Peyer's patch (tissue), 4 donors: ENCODE measurements at regions not wholly inside any gene's neighbourhood (a gene's known extent, or its start where the extent isn't known, plus 50 kb on each side); places are given as distances from the start of the nearest gene placed in this dataset.

ENCODE experiments used
- DNase-seq, 3 donors: peaks; one replicate each; pipeline ENCODE4 v3.0.0-alpha.2; 2017 to 2019
- H3K27ac ChIP-seq, 4 donors: fragments of 200-600 bp; sonication (generic); one replicate each; pipeline ENCODE4 v1.5.1; 2016 to 2019
- H3K27me3 ChIP-seq, 2 donors: fragments of 200-600 bp; sonication (generic); one replicate each; pipeline ENCODE4 v1.5.1; 2019
- H3K36me3 ChIP-seq, 3 donors: fragments of 200-600 bp; sonication (generic); one replicate each; pipeline ENCODE4 v1.5.1; 2016 to 2019
- H3K4me1 ChIP-seq, 4 donors: fragments of 200-600 bp; sonication (generic); one replicate each; pipeline ENCODE4 v1.5.1; 2016 to 2019
- H3K4me3 ChIP-seq, 4 donors: fragments of 200-600 bp; sonication (generic); 1 replicate in 3 of 4; 2 replicates in 1 of 4; pipeline ENCODE4 v1.5.1; 2016 to 2019; ENCODE audit warnings: mild to moderate bottlenecking in 1 of 4
- H3K9me3 ChIP-seq, 4 donors: fragments of 200-600 bp; sonication (generic); one replicate each; pipeline ENCODE4 v1.5.1; 2016 to 2019; ENCODE audit warnings: mild to moderate bottlenecking in 1 of 4
- POLR2A ChIP-seq, 2 donors: fragments of 450-650 bp; IDR thresholded peaks; one replicate each; pipeline ENCODE4 v1.5.1; 2017; ENCODE audit warnings: antibody characterized with exemption in 2 of 2, mild to moderate bottlenecking in 2 of 2, moderate library complexity in 2 of 2
- TF ChIP-seq, protein P1 (sequence below), 6 experiments: fragments of 450-650 bp in 4 of 6; fragments of 200-600 bp in 2 of 6; sonication (generic) in 1 of 6; IDR thresholded peaks; one replicate each; pipeline ENCODE4 v1.5.1; 2017 to 2019; ENCODE audit warnings: antibody characterized with exemption in 6 of 6, mild to moderate bottlenecking in 3 of 6, moderate library complexity in 1 of 6

GRCh38 chr9:97766610-97767009 lies 69.5 kb upstream of the XPA start:
- Histone ChIP-seq H3K27me3 (no peaks in the 10 kb centered on the region), H3K36me3 (no peaks in the 10 kb centered on the region), H3K4me1 (no peaks in the 10 kb centered on the region), H3K4me3 (no peak overlapping the region), H3K27ac (no peak overlapping the region), H3K9me3 (no peaks in the 10 kb centered on the region)
- TF ChIP-seq POLR2A (IDR thresholded peaks at IDR 0.05), result no peak
- TF ChIP-seq, protein P1, sequence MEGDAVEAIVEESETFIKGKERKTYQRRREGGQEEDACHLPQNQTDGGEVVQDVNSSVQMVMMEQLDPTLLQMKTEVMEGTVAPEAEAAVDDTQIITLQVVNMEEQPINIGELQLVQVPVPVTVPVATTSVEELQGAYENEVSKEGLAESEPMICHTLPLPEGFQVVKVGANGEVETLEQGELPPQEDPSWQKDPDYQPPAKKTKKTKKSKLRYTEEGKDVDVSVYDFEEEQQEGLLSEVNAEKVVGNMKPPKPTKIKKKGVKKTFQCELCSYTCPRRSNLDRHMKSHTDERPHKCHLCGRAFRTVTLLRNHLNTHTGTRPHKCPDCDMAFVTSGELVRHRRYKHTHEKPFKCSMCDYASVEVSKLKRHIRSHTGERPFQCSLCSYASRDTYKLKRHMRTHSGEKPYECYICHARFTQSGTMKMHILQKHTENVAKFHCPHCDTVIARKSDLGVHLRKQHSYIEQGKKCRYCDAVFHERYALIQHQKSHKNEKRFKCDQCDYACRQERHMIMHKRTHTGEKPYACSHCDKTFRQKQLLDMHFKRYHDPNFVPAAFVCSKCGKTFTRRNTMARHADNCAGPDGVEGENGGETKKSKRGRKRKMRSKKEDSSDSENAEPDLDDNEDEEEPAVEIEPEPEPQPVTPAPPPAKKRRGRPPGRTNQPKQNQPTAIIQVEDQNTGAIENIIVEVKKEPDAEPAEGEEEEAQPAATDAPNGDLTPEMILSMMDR (IDR thresholded peaks at IDR 0.05), result no peak
- DNase-seq, result no peak

DNA sequence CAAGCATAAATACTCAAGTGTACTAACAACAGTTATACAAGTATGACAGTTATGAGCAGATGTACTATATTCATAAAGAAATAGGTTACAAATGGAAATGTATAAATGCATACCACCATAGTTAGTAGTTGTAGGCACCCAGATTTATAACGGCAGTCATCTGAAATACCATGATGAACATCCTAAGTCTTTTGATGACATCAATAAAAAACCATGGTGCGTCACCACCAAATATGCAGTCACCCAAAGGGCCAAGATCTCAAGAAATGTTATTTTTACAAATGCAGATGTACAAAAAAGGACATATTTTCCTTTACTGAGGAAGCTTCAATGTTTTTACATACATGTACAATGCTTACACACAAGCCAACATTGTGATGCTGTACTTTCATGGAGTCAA lies 70.8 kb upstream of the XPA start:
- no peak overlapping the region for H3K4me3 ChIP-seq
- TF ChIP-seq, protein P1 (IDR thresholded peaks at IDR 0.05), result no peak
- TF ChIP-seq POLR2A (IDR thresholded peaks at IDR 0.05), result no peak
- no peaks in the 10 kb centered on the region for H3K9me3 ChIP-seq
- no peak overlapping the region for H3K27ac ChIP-seq
- no peaks in the 10 kb centered on the region for H3K4me1 ChIP-seq
- H3K36me3 ChIP-seq, result no peaks in the 10 kb centered on the region
- DNase-seq, result no peak
- no peaks in the 10 kb centered on the region for H3K27me3 ChIP-seq

DNA sequence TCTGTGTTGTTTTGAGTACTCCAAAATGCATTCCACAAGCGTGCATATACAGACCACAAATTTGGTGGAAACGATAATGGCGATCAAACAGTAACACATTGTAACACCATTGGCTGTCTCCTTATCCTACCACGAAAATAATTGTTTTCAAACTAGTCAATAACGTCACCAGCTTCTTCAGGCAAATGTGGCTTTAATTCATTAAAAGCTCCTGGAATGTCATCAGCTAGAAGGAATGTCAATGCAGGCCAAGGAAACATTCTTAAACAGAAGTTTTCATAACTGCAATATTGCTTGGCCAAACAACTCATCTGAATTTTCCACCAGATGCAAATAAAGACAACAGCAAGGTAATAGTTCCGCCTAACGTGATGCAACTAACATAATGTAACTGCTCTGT lies 71.6 kb upstream of the XPA start:
- Histone ChIP-seq H3K9me3 (no peaks in the 10 kb centered on the region), H3K4me1 (peaks cover 0 to 7% (median 0%) of the 10 kb centered on the region in 4 donors), H3K36me3 (no peaks in the 10 kb centered on the region), H3K27me3 (no peaks in the 10 kb centered on the region), H3K27ac (no peak overlapping the region), H3K4me3 (no peak overlapping the region)
- TF ChIP-seq, protein P1 (IDR thresholded peaks at IDR 0.05), result no peak
- no peak for TF ChIP-seq POLR2A (IDR thresholded peaks at IDR 0.05)
- no peak for DNase-seq

DNA sequence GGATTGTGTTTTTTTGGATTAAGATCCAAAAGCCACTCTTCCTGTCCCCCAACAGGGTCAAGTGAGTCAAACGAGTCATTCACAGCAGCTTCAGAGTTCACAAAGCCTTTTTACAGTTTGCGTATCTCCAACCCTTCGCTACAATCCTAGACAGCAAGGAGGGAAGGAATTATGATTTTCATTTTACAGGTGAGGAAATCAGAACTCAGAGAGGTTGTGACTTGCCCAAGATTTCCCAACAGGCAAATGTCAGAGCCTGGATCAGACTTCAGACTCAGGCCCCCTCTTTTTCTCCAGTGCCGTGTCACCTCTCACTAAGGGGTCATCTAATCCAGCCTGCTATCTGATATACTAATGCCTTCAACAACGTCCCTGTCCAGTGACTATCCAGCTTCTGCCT lies 72.1 kb upstream of the XPA start:
- DNase-seq, result no peak
- Histone ChIP-seq H3K27ac (no peak overlapping the region), H3K9me3 (no peaks in the 10 kb centered on the region), H3K36me3 (no peaks in the 10 kb centered on the region), H3K4me1 (peaks cover 0 to 12% (median 0%) of the 10 kb centered on the region in 4 donors), H3K4me3 (no peak overlapping the region), H3K27me3 (no peaks in the 10 kb centered on the region)
- TF ChIP-seq, protein P1 (IDR thresholded peaks at IDR 0.05), result no peak
- TF ChIP-seq POLR2A (IDR thresholded peaks at IDR 0.05), result no peak

GRCh38 chr9:97770808-97771372 lies 73.8 kb upstream of the XPA start:
- H3K4me1 ChIP-seq, result peaks cover 0 to 15% (median 0%) of the 10 kb centered on the region in 4 donors
- no peak overlapping the region for H3K27ac ChIP-seq
- no peak for DNase-seq
- no peak for TF ChIP-seq POLR2A (IDR thresholded peaks at IDR 0.05)
- TF ChIP-seq, protein P1 (IDR thresholded peaks at IDR 0.05), result no peak
- no peaks in the 10 kb centered on the region for H3K27me3 ChIP-seq
- no peak overlapping the region for H3K4me3 ChIP-seq
- no peaks in the 10 kb centered on the region for H3K36me3 ChIP-seq
- H3K9me3 ChIP-seq, result no peaks in the 10 kb centered on the region

DNA sequence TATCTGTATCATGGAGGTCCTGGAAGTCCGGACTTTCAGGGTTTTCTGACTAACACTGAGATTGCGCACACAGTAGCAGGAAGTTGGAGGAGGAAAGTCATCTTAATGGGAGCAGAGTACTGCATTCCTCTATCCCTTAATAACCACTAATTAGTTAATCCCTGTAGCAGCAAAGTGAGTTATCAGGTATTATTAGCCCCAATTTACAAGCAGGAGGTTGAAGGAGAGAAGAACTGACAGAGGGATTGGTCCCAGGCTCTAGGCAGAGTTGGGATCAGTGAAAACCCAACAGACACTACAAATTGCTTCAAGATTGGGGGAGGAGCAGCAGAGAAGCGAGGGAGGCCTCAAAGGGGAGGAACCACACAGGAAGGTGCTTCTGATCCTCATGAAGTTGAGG lies 74.5 kb upstream of the XPA start:
- DNase-seq, result no peak
- Histone ChIP-seq H3K4me1 (peaks cover 0 to 15% (median 0%) of the 10 kb centered on the region in 4 donors), H3K27ac (no peak overlapping the region), H3K4me3 (no peak overlapping the region), H3K27me3 (no peaks in the 10 kb centered on the region), H3K36me3 (no peaks in the 10 kb centered on the region), H3K9me3 (no peaks in the 10 kb centered on the region)
- TF ChIP-seq, protein P1 (IDR thresholded peaks at IDR 0.05), result no peak
- TF ChIP-seq POLR2A (IDR thresholded peaks at IDR 0.05), result no peak
